HUES6 (cell line): ENCODE measurements at regions not wholly inside any gene's neighbourhood (a gene's known extent, or its start where the extent isn't known, plus 50 kb on each side); places are given as distances from the start of the nearest gene placed in this dataset.
A peak's percentile ranks its signal among the peaks of the same experiment; 100 is the strongest.
"Not testable (repeated sequence)": the region's sequence is repeated elsewhere in the genome, so short reads cannot be mapped to it uniquely, and the experiment has no call there.

ENCODE experiments used
- H3K27ac ChIP-seq: 2 replicates; pipeline ENCODE4 v1.7.0; 2013; ENCODE audit warnings: low read depth, mild to moderate bottlenecking, low read length, inconsistent platforms
- H3K27me3 ChIP-seq: 2 replicates; pipeline ENCODE4 v1.6.1; 2013; ENCODE audit warnings: low read length; ENCODE audit not compliant: control insufficient read depth, insufficient read depth
- H3K36me3 ChIP-seq: 2 replicates; pipeline ENCODE4 v1.6.1; 2013; ENCODE audit warnings: low read length; ENCODE audit not compliant: control insufficient read depth, insufficient read depth
- H3K4me1 ChIP-seq: 2 replicates; pipeline ENCODE4 v1.6.1; 2013; ENCODE audit warnings: low read length; ENCODE audit not compliant: control insufficient read depth, insufficient read depth
- H3K4me3 ChIP-seq: 2 replicates; pipeline ENCODE4 v1.5.1; 2013; ENCODE audit warnings: low read depth, low read length
- H3K9ac ChIP-seq: one replicate; pipeline ENCODE4 v1.6.1; 2013; ENCODE audit warnings: mild to moderate bottlenecking, low read length
- H3K9me3 ChIP-seq: 2 replicates; pipeline ENCODE4 v1.6.1; 2013; ENCODE audit warnings: low read depth, low read length; ENCODE audit not compliant: control insufficient read depth, insufficient read depth

- H3K9me3 ChIP-seq, result no peaks in the 10 kb centered on the region
- H3K9ac ChIP-seq, result no peak overlapping the region
- H3K27ac ChIP-seq, result no peak overlapping the region
- no peaks in the 10 kb centered on the region for H3K27me3 ChIP-seq
- no peak overlapping the region for H3K4me3 ChIP-seq
- no peaks in the 10 kb centered on the region for H3K36me3 ChIP-seq
- H3K4me1 ChIP-seq, result no peaks in the 10 kb centered on the region
These were observed 1094.7 kb upstream of the CDH8 start for GRCh38 chr16:63130942-63131341.

- no peaks in the 10 kb centered on the region for H3K4me1 ChIP-seq
- no peak overlapping the region for H3K9ac ChIP-seq
- no peaks in the 10 kb centered on the region for H3K36me3 ChIP-seq
- no peaks in the 10 kb centered on the region for H3K27me3 ChIP-seq
- H3K27ac ChIP-seq, result no peak overlapping the region
- no peak overlapping the region for H3K4me3 ChIP-seq
- no peaks in the 10 kb centered on the region for H3K9me3 ChIP-seq
These were observed 1093.3 kb upstream of the CDH8 start for GRCh38 chr16:63129411-63130125.

- not testable (repeated sequence) for H3K9ac ChIP-seq, H3K27me3 ChIP-seq, H3K4me3 ChIP-seq, H3K27ac ChIP-seq, H3K9me3 ChIP-seq, H3K36me3 ChIP-seq, H3K4me1 ChIP-seq
These were observed 1083.7 kb upstream of the CDH8 start for GRCh38 chr16:63119905-63120304.

- Histone ChIP-seq H3K9me3 (no peaks in the 10 kb centered on the region), H3K4me3 (no peak overlapping the region), H3K27ac (no peak overlapping the region), H3K4me1 (no peaks in the 10 kb centered on the region), H3K36me3 (no peaks in the 10 kb centered on the region), H3K27me3 (no peaks in the 10 kb centered on the region), H3K9ac (no peak overlapping the region)
These were observed 1063.8 kb upstream of the CDH8 start for GRCh38 chr16:63100082-63100481.

GRCh38 chr16:63096857-63097256, 1060.6 kb upstream of the CDH8 start:
- Histone ChIP-seq H3K27me3 (no peaks in the 10 kb centered on the region), H3K4me1 (no peaks in the 10 kb centered on the region), H3K36me3 (no peaks in the 10 kb centered on the region), H3K9me3 (no peaks in the 10 kb centered on the region), H3K9ac (no peak overlapping the region), H3K4me3 (no peak overlapping the region), H3K27ac (no peak overlapping the region)

GRCh38 chr16:63092736-63093135, 1056.5 kb upstream of the CDH8 start:
- Histone ChIP-seq H3K36me3 (no peaks in the 10 kb centered on the region), H3K27me3 (no peaks in the 10 kb centered on the region), H3K4me1 (no peaks in the 10 kb centered on the region), H3K27ac (no peak overlapping the region), H3K4me3 (no peak overlapping the region), H3K9me3 (no peaks in the 10 kb centered on the region), H3K9ac (no peak overlapping the region)

GRCh38 chr16:63082101-63082500, 1045.9 kb upstream of the CDH8 start:
- no peaks in the 10 kb centered on the region for H3K36me3 ChIP-seq
- no peak overlapping the region for H3K9ac ChIP-seq
- no peak overlapping the region for H3K27ac ChIP-seq
- no peaks in the 10 kb centered on the region for H3K27me3 ChIP-seq
- H3K9me3 ChIP-seq, result no peaks in the 10 kb centered on the region
- no peaks in the 10 kb centered on the region for H3K4me1 ChIP-seq
- no peak overlapping the region for H3K4me3 ChIP-seq

DNA sequence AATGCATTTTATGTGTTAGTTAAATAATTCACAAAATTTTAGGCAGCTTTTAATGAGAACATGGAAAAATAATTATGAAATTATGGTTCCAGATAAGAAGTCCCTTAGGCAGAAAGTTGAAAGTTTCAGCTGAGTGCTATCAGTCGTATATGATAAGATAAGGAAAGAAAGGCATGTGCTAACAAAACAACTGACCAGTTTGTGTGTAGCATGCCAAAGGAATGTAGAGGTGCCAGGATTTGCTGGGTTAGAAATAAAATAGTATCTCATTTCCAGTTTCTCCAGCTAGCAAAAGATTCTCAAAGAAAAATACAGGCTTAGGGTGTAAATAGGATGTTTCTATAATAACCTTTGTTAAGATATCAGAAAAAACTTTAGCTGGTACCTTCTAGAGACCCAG, 1044.5 kb upstream of the CDH8 start:
- H3K27me3 ChIP-seq, result no peaks in the 10 kb centered on the region
- no peaks in the 10 kb centered on the region for H3K4me1 ChIP-seq
- H3K4me3 ChIP-seq, result no peak overlapping the region
- H3K27ac ChIP-seq, result no peak overlapping the region
- no peaks in the 10 kb centered on the region for H3K9me3 ChIP-seq
- no peaks in the 10 kb centered on the region for H3K36me3 ChIP-seq
- H3K9ac ChIP-seq, result no peak overlapping the region

DNA sequence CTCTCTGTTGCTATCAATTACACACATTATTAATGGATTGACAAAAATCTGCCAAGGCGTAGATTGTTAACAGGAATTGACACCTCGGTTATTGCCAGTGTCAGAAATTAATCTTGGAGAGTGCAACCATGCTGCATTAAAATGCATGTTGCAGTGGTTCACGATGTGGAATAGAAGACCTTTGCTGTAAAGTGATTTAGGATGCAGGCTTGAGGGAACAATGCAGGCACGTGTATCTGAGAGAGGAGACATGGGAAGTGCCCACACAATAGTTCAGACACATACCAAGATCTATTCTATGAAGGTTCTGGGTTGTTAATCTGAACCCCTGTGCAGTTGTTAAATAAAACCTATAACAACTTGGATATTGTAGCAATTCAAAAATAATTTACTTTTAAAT, 1032.8 kb upstream of the CDH8 start:
- no peaks in the 10 kb centered on the region for H3K27me3 ChIP-seq
- H3K9me3 ChIP-seq, result no peaks in the 10 kb centered on the region
- peaks cover 31% of the 10 kb centered on the region for H3K4me1 ChIP-seq
- no peak overlapping the region for H3K27ac ChIP-seq
- no peak overlapping the region for H3K9ac ChIP-seq
- no peaks in the 10 kb centered on the region for H3K36me3 ChIP-seq
- H3K4me3 ChIP-seq, result no peak overlapping the region

- no peaks in the 10 kb centered on the region for H3K36me3 ChIP-seq
- no peak overlapping the region for H3K27ac ChIP-seq
These were observed 1030.9 kb upstream of the CDH8 start for GRCh38 chr16:63067141-63067540.

GRCh38 chr16:63066552-63066951, 1030.3 kb upstream of the CDH8 start:
- Histone ChIP-seq H3K4me1 (peaks cover 31% of the 10 kb centered on the region), H3K4me3 (no peak overlapping the region), H3K27ac (0 out of 2 replicates have a peak overlapping the region, but pooled peaks have one; percentile 36), H3K9me3 (no peaks in the 10 kb centered on the region), H3K27me3 (no peaks in the 10 kb centered on the region), H3K36me3 (no peaks in the 10 kb centered on the region), H3K9ac (no peak overlapping the region)

More at GRCh38 chr16:63067141-63067540, 1030.9 kb upstream of the CDH8 start:
- no peaks in the 10 kb centered on the region for H3K9me3 ChIP-seq
- H3K27me3 ChIP-seq, result no peaks in the 10 kb centered on the region
- H3K4me3 ChIP-seq, result no peak overlapping the region
- H3K4me1 ChIP-seq, result peaks cover 31% of the 10 kb centered on the region
- no peak overlapping the region for H3K9ac ChIP-seq
